NCI-H748 (cell line): ENCODE measurements at regions not wholly inside any gene's neighbourhood (a gene's known extent, or its start where the extent isn't known, plus 50 kb on each side); places are given as distances from the start of the nearest gene placed in this dataset.
"Not testable (repeated sequence)": the region's sequence is repeated elsewhere in the genome, so short reads cannot be mapped to it uniquely, and the experiment has no call there.

Experiments used
- DNase-seq: peaks from one replicate; lab custom pipeline; 2025; ENCODE audit not compliant: unreplicated experiment; lab: John Stamatoyannopoulos, UW

- DNase-seq = no peak
Measured at GRCh38 chr14:40757376-40757950, 849.2 kb upstream of the LRFN5 start.

- DNase-seq = no peak
Measured at GRCh38 chr14:40733206-40733605, 873.5 kb upstream of the LRFN5 start.

GRCh38 chr14:40727107-40727506, 879.6 kb upstream of the LRFN5 start:
- DNase-seq = no peak

- no peak for DNase-seq
Measured at GRCh38 chr14:40713387-40713786, 893.3 kb upstream of the LRFN5 start.

- no peak for DNase-seq
Measured at GRCh38 chr14:40697231-40697630, 909.4 kb upstream of the LRFN5 start.

- DNase-seq = no peak
Measured at GRCh38 chr14:40694023-40694422, 912.7 kb upstream of the LRFN5 start.

- no peak for DNase-seq
Measured at GRCh38 chr14:40691066-40691465, 915.6 kb upstream of the LRFN5 start.

- no peak for DNase-seq
Measured at GRCh38 chr14:40685764-40686163, 920.9 kb upstream of the LRFN5 start.

- DNase-seq = no peak
Measured at GRCh38 chr14:40684328-40684727, 922.3 kb upstream of the LRFN5 start.

GRCh38 chr14:40682131-40682913, 924.4 kb upstream of the LRFN5 start:
- DNase-seq = no peak

- no peak for DNase-seq
Measured at GRCh38 chr14:40679256-40679655, 927.4 kb upstream of the LRFN5 start.

GRCh38 chr14:40677206-40677605, 929.5 kb upstream of the LRFN5 start:
- DNase-seq = not testable (repeated sequence)

GRCh38 chr14:40674502-40674901, 932.2 kb upstream of the LRFN5 start:
- DNase-seq = no peak

- DNase-seq = no peak
Measured at GRCh38 chr14:40656311-40656710, 950.4 kb upstream of the LRFN5 start.

- DNase-seq = no peak
Measured at GRCh38 chr14:40652089-40652691, 954.5 kb upstream of the LRFN5 start.

GRCh38 chr14:40630471-40630870, 976.2 kb upstream of the LRFN5 start:
- no peak for DNase-seq

GRCh38 chr14:40629551-40630137, 977.0 kb upstream of the LRFN5 start:
- DNase-seq = not testable (repeated sequence)

GRCh38 chr14:40629144-40629543, 977.5 kb upstream of the LRFN5 start:
- DNase-seq = no peak

GRCh38 chr14:40623643-40624042, 983.0 kb upstream of the LRFN5 start:
- DNase-seq = peak; percentile 59

- DNase-seq = no peak
Measured at GRCh38 chr14:40618225-40618898, 988.3 kb upstream of the LRFN5 start.

- DNase-seq = no peak
Measured at GRCh38 chr14:40616579-40616978, 990.1 kb upstream of the LRFN5 start.
